Common myeloid progenitor, CD34-positive (primary cell): ENCODE measurements at regions not wholly inside any gene's neighbourhood (a gene's known extent, or its start where the extent isn't known, plus 50 kb on each side); places are given as distances from the start of the nearest gene placed in this dataset.

ENCODE experiments used
- CTCF ChIA-PET: fragments of 350-600 bp; sonication (Branson Sonifier 250); formaldehyde crosslinking; loops from one replicate; lab custom pipeline; 2021; ENCODE audit warnings: antibody characterized with exemption; lab: Charles Lee
- POLR2A ChIA-PET: fragments of 350-600 bp; sonication (Branson Sonifier 250); formaldehyde crosslinking; loops from one replicate; lab custom pipeline; 2021; ENCODE audit warnings: antibody characterized with exemption; lab: Charles Lee
- DNase-seq, 3 donors: peaks; one replicate each; pipeline versions ENCODE4 v3.0.0 to v3.0.0-alpha.2; 2013
- H3K27ac ChIP-seq, 2 experiments: 1 replicate in 1 of 2; 2 replicates in 1 of 2; pipeline ENCODE4 v1.7.0; 2013; ENCODE audit warnings: inconsistent platforms in 2 of 2, low read length in 2 of 2, mild to moderate bottlenecking in 2 of 2, low read depth in 1 of 2, moderate library complexity in 1 of 2; ENCODE audit not compliant: severe bottlenecking in 2 of 2, insufficient read depth in 1 of 2, poor library complexity in 1 of 2
- H3K27me3 ChIP-seq, 5 experiments: replicated peaks in 2 of 5; 1 replicate in 3 of 5; 2 replicates in 2 of 5; pipeline versions ENCODE4 v1.6.1 to v1.7.0; 2013; ENCODE audit warnings: low read length in 4 of 5, mild to moderate bottlenecking in 2 of 5, moderate library complexity in 2 of 5, inconsistent platforms in 1 of 5; ENCODE audit not compliant: insufficient read depth in 5 of 5, control insufficient read depth in 4 of 5
- H3K36me3 ChIP-seq, 4 experiments: 1 replicate in 2 of 4; 2 replicates in 2 of 4; pipeline versions ENCODE4 v1.6.1 to v1.7.0; 2013; ENCODE audit warnings: low read length in 3 of 4, control low read depth in 1 of 4, mild to moderate bottlenecking in 1 of 4; ENCODE audit not compliant: control insufficient read depth in 4 of 4, insufficient read depth in 4 of 4
- H3K4me1 ChIP-seq, 4 experiments: 1 replicate in 3 of 4; 2 replicates in 1 of 4; pipeline versions ENCODE4 v1.6.1 to v1.7.1; 2013; ENCODE audit warnings: low read length in 3 of 4, mild to moderate bottlenecking in 3 of 4, control low read depth in 1 of 4, inconsistent platforms in 1 of 4, moderate library complexity in 1 of 4; ENCODE audit not compliant: control insufficient read depth in 4 of 4, insufficient read depth in 4 of 4; ENCODE audit errors: control extremely low read depth in 1 of 4
- H3K4me3 ChIP-seq, 7 experiments: 1 replicate in 4 of 7; 2 replicates in 3 of 7; pipeline versions ENCODE4 v1.5.1 to v1.7.0; 2013; ENCODE audit warnings: mild to moderate bottlenecking in 7 of 7, low read length in 6 of 7, moderate library complexity in 6 of 7, inconsistent platforms in 2 of 7, low read depth in 2 of 7, control low read depth in 1 of 7; ENCODE audit not compliant: insufficient read depth in 4 of 7, control insufficient read depth in 1 of 7; ENCODE audit errors: extremely low read depth in 1 of 7
- H3K9me3 ChIP-seq, 5 experiments: 1 replicate in 4 of 5; 2 replicates in 1 of 5; pipeline versions ENCODE4 v1.6.1 to v1.7.1; 2013; ENCODE audit warnings: low read length in 4 of 5, mild to moderate bottlenecking in 2 of 5, inconsistent platforms in 1 of 5, low read depth in 1 of 5, moderate library complexity in 1 of 5; ENCODE audit not compliant: control insufficient read depth in 4 of 5, insufficient read depth in 2 of 5; ENCODE audit errors: control extremely low read depth in 1 of 5
- WGBS: methylation state at CpG from one replicate; pipeline ENCODE4 v1.1.5; 2013; ENCODE audit not compliant: insufficient coverage; 5-methylcytosine and 5-hydroxymethylcytosine counted together

GRCh38 chr3:135889443-135889842 lies 76.1 kb upstream of the PPP2R3A start:
- H3K4me1 ChIP-seq: no peaks in the 10 kb centered on the region
- H3K36me3 ChIP-seq: no peaks in the 10 kb centered on the region
- no peaks in the 10 kb centered on the region for H3K9me3 ChIP-seq
- H3K27me3 ChIP-seq: peaks cover 0 to 5% (median 0%) of the 10 kb centered on the region in 5 experiments
- POLR2A ChIA-PET: no interaction called here
- no peak overlapping the region for H3K4me3 ChIP-seq
- DNase-seq: no peak
- H3K27ac ChIP-seq: no peak overlapping the region
- WGBS: 88% methylated on average over 1 of the region's 2 CpGs
- CTCF ChIA-PET: no interaction called here

DNA sequence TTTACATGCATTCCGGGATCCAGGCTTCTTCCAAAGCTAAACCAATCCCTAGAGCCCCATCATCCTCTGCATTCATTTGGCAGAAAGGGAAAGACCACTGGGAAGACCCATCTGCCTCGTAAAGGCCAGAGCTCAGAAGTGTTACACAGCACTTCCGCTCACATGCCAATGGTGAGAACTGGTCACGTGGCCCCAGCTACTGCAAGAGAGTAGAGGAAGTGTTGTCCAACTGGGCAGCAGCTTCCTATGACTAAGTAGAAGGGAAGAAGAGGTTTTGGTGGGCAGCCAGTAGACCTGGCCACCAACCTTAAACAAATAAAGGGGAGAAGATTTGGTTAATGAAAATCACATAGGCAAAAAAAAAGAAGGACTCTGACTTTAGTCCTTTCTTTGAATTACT lies 74.4 kb upstream of the PPP2R3A start:
- H3K4me3 ChIP-seq: no peak overlapping the region

GRCh38 chr3:135895106-135895733 lies 70.3 kb upstream of the PPP2R3A start:
- H3K4me1 ChIP-seq: no peaks in the 10 kb centered on the region
- 100% methylated on average over 1 of the region's 3 CpGs for WGBS
- ChIA-PET CTCF (interaction anchor here (0.8 to 2.8 kb wide), 8 partner anchors 9 to 1295 kb away, joined by 3 to 17 read pairs (median 4); partner anchors contain the start of gene EPHB1), POLR2A (no interaction called here)
- H3K27ac ChIP-seq: no peak overlapping the region
- H3K4me3 ChIP-seq: no peak overlapping the region
- no peaks in the 10 kb centered on the region for H3K36me3 ChIP-seq
- peaks cover 0 to 4% (median 0%) of the 10 kb centered on the region in 5 experiments for H3K27me3 ChIP-seq
- peak; percentile 57 to 72 (median 65) for DNase-seq
- no peaks in the 10 kb centered on the region for H3K9me3 ChIP-seq

More for the DNA sequence above, 74.4 kb upstream of the PPP2R3A start:
- peaks cover 0 to 2% (median 0%) of the 10 kb centered on the region in 5 experiments for H3K27me3 ChIP-seq
- H3K9me3 ChIP-seq: no peaks in the 10 kb centered on the region
- H3K4me1 ChIP-seq: no peaks in the 10 kb centered on the region
- DNase-seq: no peak
- POLR2A ChIA-PET: no interaction called here
- H3K36me3 ChIP-seq: no peaks in the 10 kb centered on the region
- H3K27ac ChIP-seq: no peak overlapping the region
- CTCF ChIA-PET: no interaction called here
- 92% methylated on average over 4 of the region's 4 CpGs for WGBS

GRCh38 chr3:135895734-135896121 lies 69.8 kb upstream of the PPP2R3A start:
- WGBS: no CpG with 5 or more reads among the region's 3 CpGs
- no peak overlapping the region for H3K27ac ChIP-seq
- H3K9me3 ChIP-seq: no peaks in the 10 kb centered on the region

DNA sequence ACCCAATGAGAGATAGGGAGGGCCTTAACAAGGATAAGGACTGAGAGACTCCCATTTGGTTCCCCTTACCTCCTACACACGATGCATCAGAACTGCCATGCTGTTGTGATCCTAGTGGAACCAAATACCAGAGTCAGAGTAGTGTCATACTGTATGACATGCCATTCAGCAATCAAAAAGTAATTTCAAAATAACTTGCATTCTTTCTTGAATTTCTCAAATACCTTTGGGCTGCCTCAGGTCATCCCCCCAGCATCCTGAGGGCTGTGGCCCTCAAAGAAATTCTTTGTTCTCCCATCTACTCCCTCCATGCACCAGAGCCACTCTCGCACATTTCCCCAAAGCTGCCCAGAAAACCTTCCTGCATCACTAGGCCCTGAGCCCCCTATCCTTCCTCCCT lies 68.9 kb upstream of the PPP2R3A start:
- no peaks in the 10 kb centered on the region for H3K4me1 ChIP-seq
- 100% methylated on average over 2 of the region's 2 CpGs for WGBS
- H3K9me3 ChIP-seq: no peaks in the 10 kb centered on the region
- DNase-seq: no peak
- ChIA-PET CTCF (interaction anchor here (1.3 kb wide), 1 partner anchor 1101 kb away, joined by 5 read pairs; the partner anchor contains the start of gene EPHB1), POLR2A (no interaction called here)
- H3K27ac ChIP-seq: no peak overlapping the region
- H3K27me3 ChIP-seq: peaks cover 0 to 4% (median 0%) of the 10 kb centered on the region in 5 experiments
- H3K4me3 ChIP-seq: no peak overlapping the region
- no peaks in the 10 kb centered on the region for H3K36me3 ChIP-seq

More at GRCh38 chr3:135895734-135896121, 69.8 kb upstream of the PPP2R3A start:
- H3K4me3 ChIP-seq: no peak overlapping the region
- peaks cover 0 to 4% (median 0%) of the 10 kb centered on the region in 5 experiments for H3K27me3 ChIP-seq
- no peak for DNase-seq
- POLR2A ChIA-PET: no interaction called here
- CTCF ChIA-PET: interaction anchor here (0.8 to 2.8 kb wide), 3 partner anchors 147 to 1295 kb away, joined by 3 to 17 read pairs (median 4); partner anchors contain the start of gene EPHB1
- no peaks in the 10 kb centered on the region for H3K4me1 ChIP-seq
- no peaks in the 10 kb centered on the region for H3K36me3 ChIP-seq

GRCh38 chr3:135897715-135898114 lies 67.8 kb upstream of the PPP2R3A start:
- POLR2A ChIA-PET: no interaction called here
- Histone ChIP-seq H3K9me3 (no peaks in the 10 kb centered on the region), H3K4me3 (no peak overlapping the region), H3K4me1 (no peaks in the 10 kb centered on the region), H3K27ac (no peak overlapping the region), H3K36me3 (no peaks in the 10 kb centered on the region), H3K27me3 (peaks cover 0 to 4% (median 0%) of the 10 kb centered on the region in 5 experiments)
- 100% methylated on average over 1 of the region's 1 CpG for WGBS
- no peak for DNase-seq
- CTCF ChIA-PET: interaction anchor here (1.3 kb wide), 1 partner anchor 1102 kb away, joined by 5 read pairs; the partner anchor contains the start of gene EPHB1

DNA sequence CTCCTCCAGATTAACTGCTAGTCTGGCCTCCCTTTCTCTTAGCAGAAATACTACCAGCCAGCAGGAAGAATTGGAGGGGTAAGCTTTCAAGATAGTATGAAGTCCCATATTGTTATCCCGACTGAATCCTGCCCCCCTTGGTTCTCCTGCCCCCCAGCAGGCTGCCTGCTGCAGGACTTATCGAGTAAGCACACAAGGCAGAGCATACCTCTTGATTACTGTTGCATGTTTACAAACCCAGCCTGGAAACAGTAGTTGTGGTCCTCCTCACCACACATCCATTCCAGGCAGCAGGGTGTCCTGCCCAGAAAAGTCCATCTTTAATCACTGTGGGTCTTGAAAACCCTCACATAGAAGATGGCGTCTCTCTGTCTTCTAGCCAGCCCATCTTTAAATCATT lies 66.8 kb upstream of the PPP2R3A start:
- Histone ChIP-seq H3K27ac (no peak overlapping the region), H3K4me3 (no peak overlapping the region), H3K27me3 (peaks cover 0 to 3% (median 0%) of the 10 kb centered on the region in 5 experiments), H3K36me3 (no peaks in the 10 kb centered on the region), H3K9me3 (no peaks in the 10 kb centered on the region), H3K4me1 (no peaks in the 10 kb centered on the region)
- ChIA-PET CTCF (no interaction called here), POLR2A (no interaction called here)
- no peak for DNase-seq
- WGBS: 100% methylated on average over 2 of the region's 3 CpGs
